Left renal cortex interstitium (tissue), 4 donors: ENCODE measurements at regions not wholly inside any gene's neighbourhood (a gene's known extent, or its start where the extent isn't known, plus 50 kb on each side); places are given as distances from the start of the nearest gene placed in this dataset.

Experiments used
- DNase-seq, 4 donors: peaks; one replicate each; pipeline ENCODE4 v3.0.0-alpha.2; 2013; ENCODE audit warnings: low read depth in 4 of 4, low spot score in 2 of 4, missing footprints in 1 of 4

DNA sequence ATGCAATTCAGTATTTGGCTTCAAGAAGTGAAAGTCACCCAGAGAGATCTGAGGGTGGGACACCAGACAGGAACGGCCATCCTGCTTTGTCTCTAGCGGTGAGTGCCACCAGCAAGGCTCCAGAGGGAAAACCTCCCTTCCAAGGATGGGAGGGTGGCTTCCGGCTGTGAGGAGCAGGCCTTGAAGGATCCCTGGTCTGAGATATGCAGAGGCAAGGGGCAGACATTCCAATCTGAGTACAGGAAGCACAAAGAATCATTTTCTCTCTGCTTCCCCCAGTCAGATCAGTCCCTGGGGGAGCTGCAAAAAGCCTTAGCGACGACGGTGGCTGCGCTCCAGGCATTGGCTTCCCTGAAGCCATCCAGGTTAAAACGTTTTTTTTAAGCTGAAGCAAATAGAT, 167.4 kb downstream of the TEX36 start:
- DNase-seq, result no peak

DNA sequence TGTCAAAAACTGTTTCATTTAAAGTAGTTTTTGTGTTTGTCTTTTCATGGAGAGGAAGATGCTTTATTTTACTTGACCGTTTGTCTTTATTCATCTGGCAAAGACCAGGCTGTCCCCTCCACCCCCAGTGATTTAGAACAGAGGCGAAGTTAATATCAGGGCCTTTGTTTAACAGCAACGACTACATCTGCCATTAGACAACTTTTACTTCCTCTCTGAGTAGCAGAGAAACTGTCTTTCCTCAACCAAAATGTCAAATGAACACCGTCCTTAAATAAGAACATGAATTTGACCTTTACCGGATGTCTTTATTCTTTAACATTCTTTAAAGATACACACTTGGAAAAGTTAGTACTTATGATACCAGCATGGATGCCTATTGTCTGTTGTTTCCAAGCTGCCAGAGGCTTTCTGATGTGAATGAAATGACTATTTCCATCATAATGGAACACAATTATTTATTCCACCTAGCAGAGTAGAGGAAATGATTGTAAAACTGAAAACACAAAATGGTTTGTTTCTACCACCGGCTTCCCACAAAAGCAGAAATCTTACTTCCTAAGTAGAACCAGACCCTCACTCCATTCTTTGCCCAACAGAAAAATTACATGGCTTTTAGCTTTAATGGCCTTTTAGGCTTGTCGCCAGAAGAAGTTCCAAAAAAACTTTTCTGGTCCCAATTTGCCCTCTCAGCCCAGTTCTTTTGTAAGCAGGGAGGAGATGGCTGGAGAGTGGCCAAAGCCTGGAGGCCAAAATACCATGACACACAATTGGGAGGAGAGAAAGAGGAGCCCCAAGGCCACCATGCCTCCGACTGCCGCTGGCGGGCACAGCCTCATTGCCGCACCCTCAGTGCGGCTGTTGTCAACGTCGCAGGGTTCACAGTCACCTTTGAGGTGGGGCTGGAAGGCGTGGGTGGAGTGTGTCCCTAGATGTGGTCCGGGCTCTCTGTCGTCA, 168.5 kb downstream of the TEX36 start:
- DNase-seq, result no peak

DNA sequence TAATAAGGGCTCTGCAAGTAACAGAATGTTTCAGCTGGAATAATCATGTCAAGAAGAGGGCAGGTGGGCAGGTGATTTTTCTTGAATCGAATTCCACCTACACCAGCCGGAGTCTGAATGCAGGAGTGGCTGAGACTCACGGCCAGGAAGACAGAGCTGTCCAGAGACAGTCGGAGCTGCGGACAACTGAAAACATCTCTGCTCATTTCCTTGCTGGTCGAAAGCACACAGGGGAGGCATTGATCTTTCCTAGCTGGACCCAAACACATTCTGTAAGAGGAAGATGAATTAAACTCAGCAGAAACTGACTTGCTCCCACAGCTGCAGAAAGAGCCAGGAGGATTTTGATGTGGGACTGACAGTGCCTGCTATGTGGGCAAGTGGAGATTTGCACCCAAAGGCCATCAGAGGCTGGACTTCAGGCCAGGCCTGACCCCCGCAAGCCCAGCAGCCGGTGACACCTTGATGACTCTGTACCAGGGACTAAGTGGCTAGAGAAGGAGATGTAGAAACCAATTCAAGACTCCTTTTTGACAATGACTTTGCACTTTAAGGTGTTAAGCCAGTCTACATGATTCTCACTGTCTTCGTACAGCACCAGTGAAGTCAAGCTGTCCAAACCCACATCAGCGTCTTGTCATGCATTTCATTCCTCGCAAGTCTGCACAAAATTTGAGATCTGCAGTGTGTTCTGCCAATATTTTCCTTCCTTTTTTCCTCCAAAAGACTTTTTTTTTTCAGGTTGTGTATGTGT, 169.4 kb downstream of the TEX36 start:
- DNase-seq, result no peak

DNA sequence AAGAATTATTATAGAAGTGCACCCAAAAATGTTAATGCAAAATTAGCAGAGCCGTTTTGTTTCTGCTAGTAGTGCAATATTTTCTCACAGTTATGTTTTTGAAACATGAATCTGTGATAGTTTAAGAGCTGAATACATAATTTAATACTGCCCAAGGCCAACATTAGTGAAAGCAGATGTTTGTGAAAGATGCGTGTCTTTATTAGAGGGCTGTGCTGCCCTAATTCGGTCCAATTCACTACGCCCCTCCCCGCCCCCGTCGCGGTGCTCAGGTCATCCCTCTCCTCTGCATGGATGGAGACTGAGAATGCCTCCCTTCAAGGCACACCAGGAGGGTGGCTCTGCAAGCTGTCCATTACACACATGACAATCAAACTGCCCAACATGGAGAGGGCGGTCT, 172.0 kb downstream of the TEX36 start:
- no peak for DNase-seq

DNA sequence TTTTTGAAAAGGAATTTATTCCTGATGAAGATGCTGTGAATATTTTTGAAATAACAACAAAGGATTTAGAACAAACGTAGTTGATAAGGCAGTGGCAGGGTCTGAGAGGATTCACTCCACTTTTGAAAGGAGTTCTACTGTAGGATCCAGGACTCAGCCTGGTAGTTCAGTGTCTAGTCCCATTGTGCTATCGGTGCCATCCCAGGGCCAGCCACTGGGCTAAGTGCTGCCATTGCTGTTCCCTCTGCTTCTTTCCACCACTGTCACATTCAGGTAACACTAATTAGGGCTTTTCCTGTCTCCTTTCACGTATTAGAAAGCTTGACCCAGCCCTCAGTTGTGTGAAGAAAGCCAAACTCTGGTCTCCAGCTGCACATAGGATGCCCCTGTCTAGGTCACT, 177.3 kb downstream of the TEX36 start:
- no peak for DNase-seq

DNA sequence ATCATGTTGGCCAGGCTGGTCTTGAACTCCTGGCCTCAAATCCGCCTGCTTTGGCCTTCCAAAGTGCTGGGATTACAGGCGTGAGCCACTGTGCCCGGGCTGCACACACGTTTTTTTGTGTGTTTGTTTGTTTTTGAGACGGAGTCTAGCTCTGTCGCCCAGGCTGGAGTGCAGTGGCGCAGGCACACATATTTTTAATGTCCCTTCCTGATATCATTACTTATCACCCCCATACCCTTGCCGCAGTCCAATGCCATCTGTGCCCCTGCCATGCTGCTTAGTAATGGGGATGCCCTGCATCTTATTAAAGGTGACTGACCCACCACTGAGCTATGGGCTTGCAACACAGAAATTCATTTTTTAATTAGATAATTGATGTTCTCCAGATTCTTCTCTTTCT, 180.7 kb downstream of the TEX36 start:
- no peak for DNase-seq

DNA sequence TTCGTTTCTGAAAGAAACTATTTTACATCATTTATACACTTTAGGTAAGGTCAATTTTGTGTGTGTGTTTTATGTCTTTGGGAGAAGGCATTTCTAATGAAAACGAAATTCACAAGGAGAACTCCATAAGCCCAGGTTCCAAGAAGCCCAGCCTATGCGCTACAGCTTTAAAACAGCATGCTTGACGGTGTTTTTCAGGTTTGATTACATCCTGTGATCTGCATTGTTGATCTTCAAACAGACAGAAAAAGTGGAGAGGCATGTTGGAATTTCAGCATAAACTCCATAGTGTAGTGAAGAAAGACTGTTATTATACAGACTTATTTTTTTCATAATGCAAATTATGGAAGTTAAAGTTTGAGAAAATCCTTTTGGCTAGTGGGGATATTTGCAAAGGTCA, 187.6 kb downstream of the TEX36 start:
- no peak for DNase-seq

DNA sequence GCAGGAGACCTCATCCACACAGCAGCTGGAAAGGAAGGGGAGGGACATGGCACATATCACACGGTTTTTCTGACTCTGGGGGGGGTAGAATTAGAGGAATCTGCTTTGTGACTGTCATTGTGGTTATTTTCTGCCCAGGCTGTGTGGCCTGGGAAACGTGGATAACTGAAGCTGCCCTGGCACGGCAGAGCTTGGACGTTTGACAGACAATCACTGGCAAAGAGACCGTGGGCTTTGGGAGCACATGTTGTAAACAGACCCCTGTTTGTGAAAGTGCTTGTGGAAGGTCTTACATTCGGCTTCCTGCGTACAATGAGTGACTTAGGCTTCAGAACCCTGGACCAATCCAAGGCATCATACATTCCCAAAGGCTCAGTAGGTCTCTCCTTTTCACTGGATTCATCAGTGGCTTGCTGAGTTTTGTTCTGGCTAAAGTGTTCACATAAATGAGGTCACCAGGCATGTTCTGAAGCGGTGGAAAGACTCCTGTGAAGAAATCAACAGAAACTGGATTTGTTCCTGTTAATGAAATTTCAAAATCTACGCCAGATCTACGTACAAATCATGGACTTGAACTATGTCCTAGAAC, 188.2 kb downstream of the TEX36 start:
- no peak for DNase-seq

DNA sequence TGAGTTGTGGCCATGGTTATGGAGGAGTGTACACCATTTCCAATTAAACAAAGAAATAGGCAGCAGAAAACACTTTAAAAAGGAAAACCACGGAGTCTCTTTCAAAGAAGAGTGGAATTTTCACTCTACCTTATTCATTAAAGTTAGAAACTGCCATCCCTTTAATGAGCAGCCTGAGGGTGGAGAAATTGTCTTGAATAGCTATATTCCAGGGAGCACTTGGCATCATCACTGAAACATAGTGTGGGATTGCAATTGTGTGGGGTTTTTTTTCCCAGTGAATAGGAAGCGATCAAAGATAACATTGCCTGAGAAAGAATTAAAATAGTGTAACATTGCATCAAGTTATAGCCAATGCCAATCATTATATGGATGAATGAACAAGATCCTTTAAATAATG, 191.6 kb downstream of the TEX36 start:
- DNase-seq, result no peak

DNA sequence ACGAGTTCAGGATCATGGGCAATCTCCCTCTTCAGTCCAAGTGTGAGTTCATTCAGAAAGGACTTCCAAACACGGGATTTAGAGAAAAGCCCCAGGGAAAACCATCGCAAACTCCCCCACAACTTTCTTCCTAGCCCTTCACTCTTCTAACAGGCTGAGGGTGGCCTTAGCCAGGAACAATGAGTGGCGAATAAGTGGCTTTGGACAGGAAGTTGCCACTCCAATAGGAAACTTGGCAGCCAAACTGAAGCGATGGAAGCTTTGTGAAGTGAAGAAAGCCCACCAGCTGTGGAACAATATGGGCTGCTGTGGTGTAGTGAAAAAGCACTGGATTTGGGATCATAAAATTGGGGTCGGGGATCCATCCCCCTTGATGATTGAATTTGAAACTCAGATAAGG, 193.2 kb downstream of the TEX36 start:
- no peak for DNase-seq

DNA sequence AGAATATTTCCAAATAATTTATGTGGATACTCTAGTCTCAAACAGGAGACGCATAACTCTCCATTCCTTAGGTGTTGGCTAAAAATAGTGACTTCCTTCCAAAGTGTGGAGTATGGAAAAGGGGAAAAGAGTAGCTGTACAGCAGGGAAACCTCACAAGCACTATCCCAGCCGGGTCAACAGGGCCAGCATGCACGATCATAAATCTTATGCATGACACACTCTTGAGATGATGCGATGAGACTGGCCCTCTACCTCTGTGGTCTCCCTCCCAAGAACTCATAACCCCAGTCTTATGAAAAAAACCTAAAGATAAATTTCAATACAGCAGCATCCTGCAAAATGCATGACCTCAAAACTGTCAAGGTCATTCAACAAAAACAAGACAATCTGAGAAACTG, 197.3 kb downstream of the TEX36 start:
- no peak for DNase-seq

DNA sequence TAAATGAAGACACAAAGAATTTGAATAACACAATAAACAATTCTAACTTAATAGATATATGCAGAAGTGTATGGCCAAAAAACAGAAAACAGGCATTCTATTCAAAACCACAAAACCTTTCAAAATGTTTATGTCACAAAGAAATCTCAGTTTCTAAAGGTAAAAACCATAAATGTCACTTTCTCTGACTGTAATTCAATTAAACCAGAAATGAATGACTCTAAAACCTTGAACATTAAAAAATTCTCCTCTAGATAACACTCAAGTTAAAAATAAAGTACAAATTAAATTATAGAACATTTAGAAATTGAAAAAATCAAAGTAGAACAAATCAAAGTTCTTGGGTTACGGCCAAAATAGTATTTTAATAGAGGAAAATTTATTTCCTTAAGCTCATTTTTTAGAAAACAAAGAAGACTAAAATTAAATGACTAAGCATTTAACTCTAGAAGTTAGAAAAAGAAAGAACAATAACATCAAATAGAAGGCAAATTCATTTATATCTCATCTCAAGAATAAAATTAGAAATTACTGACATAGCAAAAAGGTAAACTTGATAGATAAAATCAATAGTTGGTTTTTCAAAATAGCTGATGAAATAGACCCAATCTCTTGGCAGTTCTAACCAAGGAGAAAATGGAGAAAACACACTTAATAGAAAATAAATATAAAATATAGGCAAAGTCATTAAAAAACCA, 198.8 kb downstream of the TEX36 start:
- DNase-seq, result no peak

DNA sequence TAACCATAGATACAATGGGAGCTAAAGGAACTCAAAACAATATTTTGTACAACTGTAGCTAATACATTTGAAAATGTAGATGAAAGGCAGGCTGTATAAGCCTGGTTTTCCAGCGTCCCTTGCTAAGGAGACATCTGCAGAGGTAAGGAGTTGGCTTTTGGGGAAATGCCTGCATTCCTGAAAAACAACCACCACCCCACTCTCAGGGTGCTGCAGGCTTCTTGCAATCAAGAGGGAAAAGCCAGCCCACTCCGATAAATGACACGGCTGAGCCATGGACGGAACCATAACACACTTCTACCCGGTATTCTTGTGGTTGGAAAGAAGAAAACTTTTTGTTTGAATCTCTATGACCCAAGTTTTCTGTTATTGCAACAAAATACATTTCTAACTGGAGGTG, 200.3 kb downstream of the TEX36 start:
- no peak for DNase-seq

DNA sequence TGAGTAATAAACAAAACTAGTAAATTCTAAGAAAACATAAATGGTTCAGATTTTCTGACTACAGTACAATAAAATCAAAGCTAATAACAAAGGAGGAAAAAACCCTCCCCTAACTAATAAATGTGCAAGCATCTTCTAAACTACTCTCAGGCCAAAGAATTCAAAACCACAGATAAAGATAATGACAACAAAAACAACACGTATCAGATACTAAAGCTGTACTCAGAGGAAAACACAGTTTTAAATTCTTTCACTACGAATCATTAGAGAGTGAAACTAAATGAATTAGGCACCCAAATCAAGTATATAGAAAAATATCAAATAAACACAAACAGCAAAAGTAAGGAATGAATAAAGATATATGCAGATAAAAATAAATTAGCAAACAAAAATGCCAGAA, 200.9 kb downstream of the TEX36 start:
- no peak for DNase-seq

DNA sequence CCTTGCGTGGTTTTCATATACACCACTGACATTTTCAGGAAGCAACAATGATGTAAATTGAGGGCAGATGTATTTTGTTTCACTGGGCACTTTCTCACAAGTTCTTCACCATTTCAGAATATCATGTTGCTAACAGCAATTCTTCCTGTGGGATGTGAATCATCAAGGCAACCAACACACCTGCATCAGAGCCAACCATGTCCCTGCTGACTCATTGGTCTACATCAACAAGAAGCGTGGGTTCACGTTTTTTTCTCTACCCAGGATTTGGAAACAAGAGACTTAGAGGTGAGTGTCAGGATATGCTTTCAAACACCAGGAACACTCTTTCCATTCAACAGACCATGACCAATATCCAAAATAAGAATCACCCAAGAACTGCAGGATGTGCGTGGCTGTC, 203.9 kb downstream of the TEX36 start:
- DNase-seq, result no peak

DNA sequence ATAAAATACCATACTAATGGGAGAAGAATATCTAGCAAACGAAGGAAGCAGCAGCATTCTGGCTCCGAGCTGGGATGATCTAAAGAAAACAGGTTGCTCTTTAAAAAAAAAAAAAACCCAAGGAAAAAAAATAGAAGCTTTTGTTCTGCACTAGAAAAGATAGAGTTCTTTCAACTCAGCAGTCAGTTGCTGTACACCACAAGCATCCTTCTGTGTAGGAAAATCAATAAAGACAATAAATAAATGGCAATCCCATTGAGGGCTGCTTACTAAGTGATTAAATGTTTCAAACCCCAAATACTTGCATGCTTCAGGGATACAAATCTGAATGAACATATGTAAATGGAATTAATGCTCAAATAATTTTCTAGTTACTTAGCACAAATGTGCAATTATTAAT, 207.1 kb downstream of the TEX36 start:
- DNase-seq, result no peak

DNA sequence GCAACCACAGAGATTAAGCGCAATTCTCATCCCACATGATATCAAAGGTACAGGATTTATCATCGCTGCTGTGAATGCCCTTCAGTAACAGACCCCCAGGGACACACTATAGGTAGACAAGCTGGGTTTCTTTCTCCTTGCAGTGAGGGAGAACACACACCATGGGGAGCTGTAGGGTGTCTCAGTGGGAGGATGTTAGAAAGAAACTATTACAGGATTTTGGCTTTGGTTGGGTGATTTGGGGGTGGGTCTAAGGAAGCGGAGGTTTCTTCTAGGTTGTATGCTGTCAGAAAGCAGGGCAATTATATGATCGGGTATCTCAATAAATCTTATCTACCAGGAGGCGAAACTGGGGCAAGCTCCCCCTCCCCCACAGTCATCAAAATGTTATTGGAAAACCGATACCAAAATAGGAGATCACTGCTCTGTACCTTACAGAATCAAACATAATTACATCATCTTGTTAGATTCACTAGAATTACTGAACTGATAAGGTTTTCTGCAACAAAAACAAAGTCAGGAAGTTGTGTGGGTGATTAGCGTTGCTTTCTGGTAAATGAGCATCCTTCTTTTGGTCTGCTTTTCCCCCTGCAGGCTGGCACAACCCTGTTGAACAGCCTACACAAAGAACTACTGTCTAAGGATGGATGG, 209.7 kb downstream of the TEX36 start:
- no peak for DNase-seq

DNA sequence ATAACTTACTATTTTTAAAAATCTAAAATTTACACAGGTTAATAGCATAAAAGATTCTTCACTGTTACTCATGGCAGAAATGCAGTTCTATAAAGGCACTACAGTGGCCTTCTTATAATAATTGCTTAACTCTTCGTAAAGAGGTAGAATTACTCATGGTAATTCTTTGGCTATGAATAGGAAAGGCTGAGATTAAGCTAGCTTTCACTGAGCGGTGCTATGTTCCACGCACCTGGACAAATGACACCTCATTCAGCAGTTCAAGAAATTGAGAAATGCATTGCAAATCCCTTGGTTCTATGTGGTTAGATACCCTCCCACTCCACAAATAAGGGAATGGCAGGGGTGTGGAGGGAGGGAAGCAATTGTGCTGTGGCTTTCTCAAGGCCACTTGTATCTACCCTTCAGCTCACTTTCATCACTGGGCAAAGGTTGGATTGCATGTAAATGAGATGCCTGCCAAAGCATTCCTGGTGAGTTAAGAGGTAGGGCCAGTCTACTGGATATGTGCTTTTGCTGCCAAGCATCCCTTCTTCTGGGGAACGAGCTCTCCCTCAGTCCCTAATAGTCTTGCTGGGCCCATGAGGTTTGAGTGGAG, 210.9 kb downstream of the TEX36 start:
- no peak for DNase-seq

DNA sequence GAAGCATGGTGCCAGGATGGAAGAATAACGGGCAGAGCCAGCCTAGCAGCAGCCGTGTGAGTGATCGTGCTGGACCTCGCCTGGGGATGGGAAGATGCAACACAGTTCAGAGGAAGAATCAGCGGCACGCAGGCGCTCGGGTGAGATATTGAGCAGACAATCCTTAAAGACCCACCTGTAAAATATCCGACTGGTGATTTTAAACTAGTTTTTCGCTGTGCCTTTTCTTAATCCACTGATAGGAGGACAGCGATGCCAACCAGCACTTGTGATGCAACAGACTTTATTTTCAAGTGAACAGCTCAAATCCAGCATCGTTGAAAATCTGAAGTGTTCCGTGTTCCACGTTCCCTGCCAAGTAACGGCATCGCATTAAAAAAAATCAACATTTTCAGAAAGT, 214.7 kb downstream of the TEX36 start:
- no peak for DNase-seq

DNA sequence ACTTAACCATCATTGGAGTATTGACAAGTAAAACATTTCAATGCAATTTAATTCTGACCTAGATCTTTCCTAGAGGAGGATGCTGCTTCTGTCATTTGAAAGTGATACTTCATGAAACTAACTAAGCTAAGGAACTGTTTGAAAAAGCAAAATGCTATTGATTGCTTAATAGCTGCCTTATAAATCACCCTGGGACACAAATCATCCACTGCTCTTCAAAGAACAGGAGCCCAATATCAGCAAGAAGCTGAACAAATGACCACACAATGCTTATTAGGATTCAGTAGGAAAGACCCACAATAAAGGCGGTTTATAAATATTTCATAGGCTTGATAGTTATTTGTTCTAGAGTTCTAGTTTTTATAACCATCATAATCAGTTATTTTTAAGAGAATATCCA, 216.3 kb downstream of the TEX36 start:
- DNase-seq, result no peak
